A549 (cell line): ENCODE measurements at regions not wholly inside any gene's neighbourhood (a gene's known extent, or its start where the extent isn't known, plus 50 kb on each side); places are given as distances from the start of the nearest gene placed in this dataset.

Source experiments
- CEBPB ChIP-seq, 2 experiments: fragments of >200 bp in 1 of 2; sonication (Bioruptor Twin) in 1 of 2; formaldehyde crosslinking in 1 of 2; IDR thresholded peaks; 2 replicates each; pipeline ENCODE4 v1.6.1; 2012 to 2016
- CTCF ChIP-seq: fragments of >200 bp; sonication (Bioruptor Twin); formaldehyde crosslinking; IDR thresholded peaks from 3 replicates; pipeline ENCODE4 v1.5.1; 2016
- HDAC2 ChIP-seq: fragments of 200-600 bp; sonication (generic); IDR thresholded peaks from 2 replicates; pipeline ENCODE4 v1.6.1; 2016
- JUN ChIP-seq, 2 experiments: fragments of >200 bp; sonication (Bioruptor Twin); formaldehyde crosslinking; IDR thresholded peaks; 2 replicates in 1 of 2; 3 replicates in 1 of 2; pipeline ENCODE4 v1.6.1; 2016 to 2017
- RNF2 ChIP-seq: fragments of 200-600 bp; sonication (generic); IDR thresholded peaks from 2 replicates; pipeline ENCODE4 v1.6.1; 2016; ENCODE audit warnings: low read depth, mild to moderate bottlenecking, antibody characterized with exemption, moderate library complexity, borderline replicate concordance

- TF ChIP-seq CTCF = no peak
- TF ChIP-seq HDAC2 = no peak
- no peak for TF ChIP-seq RNF2
- TF ChIP-seq JUN (IDR thresholded peaks at IDR 0.05) = no peak
- TF ChIP-seq CEBPB (IDR thresholded peaks at IDR 0.05) = no peak
These were observed 271.7 kb upstream of the ADGRL2 start for GRCh38 chr1:81529014-81529413.
